PC-3 (cell line): ENCODE measurements at regions not wholly inside any gene's neighbourhood (a gene's known extent, or its start where the extent isn't known, plus 50 kb on each side); places are given as distances from the start of the nearest gene placed in this dataset.

Experiments
- ATAC-seq: fragments of 200-7000 bp; cut with Tn5 transposase; 2 replicates; pipeline ENCODE4 v1.9.1; 2020; ENCODE audit warnings: mild to moderate bottlenecking, moderate library complexity
- BruUV-seq: library from RNA; stranded (reverse); fragments of 400-500 nt; replicated peaks from 2 replicates; lab custom pipeline; 2021; lab: Mats Ljungman, UMichigan
- CTCF ChIA-PET: fragments of 300-600 bp; sonication (Branson Sonifier 250); formaldehyde crosslinking; loops from one replicate; lab custom pipeline; 2022; ENCODE audit warnings: antibody characterized with exemption; lab: Charles Lee
- POLR2A ChIA-PET: fragments of 300-600 bp; sonication (Branson Sonifier 250); formaldehyde crosslinking; loops from one replicate; lab custom pipeline; 2022; ENCODE audit warnings: antibody characterized with exemption; ENCODE audit not compliant: unreplicated experiment; lab: Charles Lee
- DNase-seq: peaks from one replicate; pipeline ENCODE4 v3.0.0-alpha.2; 2015
- H2AFZ ChIP-seq: fragments of 300-600 bp; sonication (generic); 2 replicates; pipeline ENCODE4 v1.6.0; 2016; ENCODE audit warnings: antibody characterized with exemption, low read length
- H3F3A ChIP-seq: fragments of 300-600 bp; sonication (generic); one replicate; pipeline ENCODE4 v1.6.0; 2017; ENCODE audit warnings: antibody characterized with exemption, low read length, control low read depth, mild to moderate bottlenecking; ENCODE audit not compliant: unreplicated experiment
- H3K27ac ChIP-seq: fragments of 300-600 bp; sonication (generic); 2 replicates; pipeline ENCODE4 v1.5.1; 2016; ENCODE audit warnings: mild to moderate bottlenecking, low read length
- H3K27me3 ChIP-seq: fragments of 300-600 bp; sonication (generic); 2 replicates; pipeline ENCODE4 v1.6.1; 2016; ENCODE audit warnings: low read length, mixed read lengths
- H3K36me3 ChIP-seq: fragments of 300-600 bp; sonication (generic); 2 replicates; pipeline ENCODE4 v1.6.1; 2016; ENCODE audit warnings: low read depth, mixed run types, low read length, mixed read lengths
- H3K4me1 ChIP-seq: fragments of 300-600 bp; sonication (generic); 2 replicates; pipeline ENCODE4 v1.5.1; 2016; ENCODE audit warnings: low read length; ENCODE audit not compliant: insufficient read depth
- H3K4me2 ChIP-seq: fragments of 300-600 bp; sonication (generic); 2 replicates; pipeline ENCODE4 v1.6.0; 2016; ENCODE audit warnings: low read length
- H3K4me3 ChIP-seq: fragments of 300-600 bp; sonication (generic); 2 replicates; pipeline ENCODE4 v1.5.1; 2016; ENCODE audit warnings: mild to moderate bottlenecking, low read length, mixed read lengths
- H3K79me2 ChIP-seq: fragments of 300-600 bp; sonication (generic); 2 replicates; pipeline ENCODE4 v1.6.1; 2017; ENCODE audit warnings: low read length, mixed read lengths
- H3K9ac ChIP-seq: fragments of 300-600 bp; sonication (generic); 2 replicates; pipeline ENCODE4 v1.6.0; 2016; ENCODE audit warnings: mild to moderate bottlenecking, low read length
- H3K9me2 ChIP-seq: fragments of 300-600 bp; sonication (generic); replicated peaks from 2 replicates; pipeline ENCODE4 v1.6.1; 2016; ENCODE audit warnings: mixed run types, low read length, mixed read lengths
- H3K9me3 ChIP-seq: fragments of 300-600 bp; sonication (generic); 2 replicates; pipeline ENCODE4 v1.6.1; 2016; ENCODE audit warnings: low read length, mixed read lengths
- H4K20me1 ChIP-seq: fragments of 300-600 bp; sonication (generic); 2 replicates; pipeline ENCODE4 v1.6.1; 2016; ENCODE audit warnings: low read length, mixed read lengths
- EZH2 ChIP-seq: fragments of 300-600 bp; sonication (generic); IDR thresholded peaks from one replicate; pipeline ENCODE4 v1.6.1; 2017; ENCODE audit warnings: antibody characterized with exemption, mild to moderate bottlenecking, low read length; ENCODE audit not compliant: unreplicated experiment
- EZH2phosphoT487 ChIP-seq: fragments of 300-600 bp; sonication (generic); IDR thresholded peaks from 2 replicates; pipeline ENCODE4 v1.6.1; 2018; ENCODE audit warnings: mild to moderate bottlenecking, antibody characterized with exemption, low read length, borderline replicate concordance
- intact Hi-C: fragments of 100-400 bp; cut with micrococcal nuclease; formaldehyde crosslinking; loops from 2 replicates; pipeline ENCODE4 v1.9.0; 2023
- TF ChIP-seq, protein P1 (sequence below): fragments of 300-600 bp; sonication (generic); conservative IDR thresholded peaks from 2 replicates; pipeline ENCODE4 v1.5.1; 2017; ENCODE audit warnings: antibody characterized with exemption, low read depth, mild to moderate bottlenecking, low read length

DNA sequence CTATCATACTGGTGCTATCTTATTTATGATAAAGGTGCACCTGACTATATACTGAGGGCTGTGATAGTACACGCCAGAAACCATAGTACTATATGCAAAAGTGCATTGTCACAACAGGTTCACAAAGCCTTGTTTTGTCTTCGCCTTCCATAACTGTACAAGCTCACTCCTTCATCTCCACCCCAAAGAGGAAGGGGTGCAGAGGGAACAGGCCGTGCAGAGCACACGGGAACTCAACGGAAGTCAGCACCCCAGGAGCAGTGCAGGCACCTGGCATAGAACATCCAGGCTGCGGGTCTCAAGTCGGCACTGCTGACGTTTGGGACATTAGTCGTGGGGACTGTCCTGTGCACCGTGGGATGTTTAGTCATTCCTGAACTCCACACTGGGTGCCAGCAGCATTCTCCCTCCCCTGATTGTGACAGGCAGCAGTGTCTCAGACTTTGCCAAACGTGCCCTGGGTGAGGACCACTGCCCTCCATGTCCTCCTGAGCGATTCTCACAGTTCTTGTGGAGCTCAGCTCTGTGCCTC is 99.7 kb downstream of the PXDC1 start:
- DNase-seq (no peak), ATAC-seq (no peak)
- Histone ChIP-seq H3K4me2 (no peak overlapping the region), H3K9me2 (no peaks in the 10 kb centered on the region), H3K4me3 (no peak overlapping the region), H2AFZ (no peak overlapping the region), H3F3A (no peaks in the 10 kb centered on the region), H3K9ac (no peak overlapping the region), H3K4me1 (no peaks in the 10 kb centered on the region), H3K27me3 (no peaks in the 10 kb centered on the region), H3K36me3 (no peaks in the 10 kb centered on the region), H4K20me1 (no peaks in the 10 kb centered on the region), H3K79me2 (no peaks in the 10 kb centered on the region), H3K27ac (no peak overlapping the region), H3K9me3 (no peaks in the 10 kb centered on the region)
- no peak for TF ChIP-seq EZH2
- BruUV-seq = no TSS peak
- intact Hi-C loops = no loop called here
- ChIA-PET POLR2A (no interaction called here), CTCF (no interaction called here)

GRCh38 chr6:3650959-3651697 is 100.4 kb downstream of the PXDC1 start:
- no peak for ATAC-seq
- no peaks in the 10 kb centered on the region for H3K79me2 ChIP-seq
- H3K36me3 ChIP-seq = no peaks in the 10 kb centered on the region
- ChIA-PET POLR2A (no interaction called here), CTCF (no interaction called here)
- H3K9ac ChIP-seq = no peak overlapping the region
- H3K9me3 ChIP-seq = no peaks in the 10 kb centered on the region
- no peaks in the 10 kb centered on the region for H3F3A ChIP-seq
- H3K4me2 ChIP-seq = no peak overlapping the region
- no TSS peak for BruUV-seq
- H3K4me1 ChIP-seq = no peaks in the 10 kb centered on the region
- intact Hi-C loops = no loop called here
- DNase-seq = no peak
- no peak overlapping the region for H3K27ac ChIP-seq
- TF ChIP-seq EZH2 = no peak
- TF ChIP-seq EZH2phosphoT487 = no peak
- TF ChIP-seq, protein P1, sequence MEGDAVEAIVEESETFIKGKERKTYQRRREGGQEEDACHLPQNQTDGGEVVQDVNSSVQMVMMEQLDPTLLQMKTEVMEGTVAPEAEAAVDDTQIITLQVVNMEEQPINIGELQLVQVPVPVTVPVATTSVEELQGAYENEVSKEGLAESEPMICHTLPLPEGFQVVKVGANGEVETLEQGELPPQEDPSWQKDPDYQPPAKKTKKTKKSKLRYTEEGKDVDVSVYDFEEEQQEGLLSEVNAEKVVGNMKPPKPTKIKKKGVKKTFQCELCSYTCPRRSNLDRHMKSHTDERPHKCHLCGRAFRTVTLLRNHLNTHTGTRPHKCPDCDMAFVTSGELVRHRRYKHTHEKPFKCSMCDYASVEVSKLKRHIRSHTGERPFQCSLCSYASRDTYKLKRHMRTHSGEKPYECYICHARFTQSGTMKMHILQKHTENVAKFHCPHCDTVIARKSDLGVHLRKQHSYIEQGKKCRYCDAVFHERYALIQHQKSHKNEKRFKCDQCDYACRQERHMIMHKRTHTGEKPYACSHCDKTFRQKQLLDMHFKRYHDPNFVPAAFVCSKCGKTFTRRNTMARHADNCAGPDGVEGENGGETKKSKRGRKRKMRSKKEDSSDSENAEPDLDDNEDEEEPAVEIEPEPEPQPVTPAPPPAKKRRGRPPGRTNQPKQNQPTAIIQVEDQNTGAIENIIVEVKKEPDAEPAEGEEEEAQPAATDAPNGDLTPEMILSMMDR = no peak
- H3K27me3 ChIP-seq = no peaks in the 10 kb centered on the region
- no peaks in the 10 kb centered on the region for H3K9me2 ChIP-seq
- no peak overlapping the region for H3K4me3 ChIP-seq
- H2AFZ ChIP-seq = no peak overlapping the region
- H4K20me1 ChIP-seq = no peaks in the 10 kb centered on the region

GRCh38 chr6:3650076-3650958 is 101.2 kb downstream of the PXDC1 start:
- TF ChIP-seq EZH2 (no peak), EZH2phosphoT487 (no peak)
- TF ChIP-seq, protein P1 = no peak
- no peaks in the 10 kb centered on the region for H3K27me3 ChIP-seq

More at GRCh38 chr6:3650076-3650958, 101.2 kb downstream of the PXDC1 start:
- Histone ChIP-seq H4K20me1 (no peaks in the 10 kb centered on the region), H2AFZ (no peak overlapping the region), H3K79me2 (no peaks in the 10 kb centered on the region), H3K9me2 (no peaks in the 10 kb centered on the region), H3K4me3 (no peak overlapping the region), H3K9me3 (no peaks in the 10 kb centered on the region), H3K27ac (no peak overlapping the region), H3K4me2 (no peak overlapping the region), H3K4me1 (no peaks in the 10 kb centered on the region), H3K36me3 (no peaks in the 10 kb centered on the region), H3F3A (no peaks in the 10 kb centered on the region), H3K9ac (no peak overlapping the region)
- BruUV-seq = no TSS peak
- DNase-seq (no peak), ATAC-seq (no peak)
- ChIA-PET POLR2A (no interaction called here), CTCF (no interaction called here)
- intact Hi-C loops = no loop called here
